ENCODE measurements at regions not wholly inside any gene's neighbourhood (a gene's known extent, or its start where the extent isn't known, plus 50 kb on each side); places are given as distances from the start of the nearest gene placed in this dataset.
"Not testable (repeated sequence)": the region's sequence is repeated elsewhere in the genome, so short reads cannot be mapped to it uniquely, and the experiment has no call there.

DNA sequence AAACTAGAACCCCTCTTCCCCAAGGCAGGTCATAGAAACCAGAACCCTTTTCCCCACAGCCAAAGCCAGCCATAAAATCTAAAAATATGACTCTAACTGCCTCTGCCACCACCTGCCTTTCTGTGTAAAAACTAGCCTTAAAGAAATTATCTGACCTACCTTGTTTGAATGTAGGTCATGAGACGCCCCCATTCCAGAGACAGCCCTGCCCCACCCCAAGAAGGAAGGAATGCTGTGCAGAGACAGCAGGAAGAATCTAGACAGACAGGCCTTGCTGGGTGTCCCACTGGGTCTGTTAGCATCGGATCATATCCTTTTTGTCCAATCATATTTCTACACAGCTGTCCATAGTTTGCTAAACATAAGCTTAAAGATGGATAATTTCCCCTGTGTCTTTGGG is 128.4 kb upstream of the RAB4A start:
- DNase-seq (ENCODE audit: low read depth), result no peak

DNA sequence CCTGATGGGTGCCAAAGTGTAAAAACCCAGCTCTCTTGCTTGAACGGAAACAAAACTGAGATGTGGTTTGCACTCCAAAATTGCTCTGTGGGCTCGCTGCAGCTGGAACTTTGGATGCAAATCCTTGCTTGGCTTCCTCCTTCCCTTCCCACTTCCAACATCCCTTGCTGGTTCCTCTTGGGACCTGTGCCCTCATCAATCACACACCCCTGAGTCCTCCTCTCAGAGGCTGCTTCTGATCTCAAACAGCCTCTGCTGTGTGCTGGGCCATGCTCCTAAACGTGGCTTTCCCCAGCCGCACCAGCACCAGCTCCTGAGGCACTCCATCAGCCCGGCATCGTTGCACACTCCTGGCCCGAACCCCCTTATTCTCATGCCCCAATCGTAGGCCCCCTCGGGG is 124.3 kb upstream of the RAB4A start:
- DNase-seq (ENCODE audit: low read depth), result no peak

DNA sequence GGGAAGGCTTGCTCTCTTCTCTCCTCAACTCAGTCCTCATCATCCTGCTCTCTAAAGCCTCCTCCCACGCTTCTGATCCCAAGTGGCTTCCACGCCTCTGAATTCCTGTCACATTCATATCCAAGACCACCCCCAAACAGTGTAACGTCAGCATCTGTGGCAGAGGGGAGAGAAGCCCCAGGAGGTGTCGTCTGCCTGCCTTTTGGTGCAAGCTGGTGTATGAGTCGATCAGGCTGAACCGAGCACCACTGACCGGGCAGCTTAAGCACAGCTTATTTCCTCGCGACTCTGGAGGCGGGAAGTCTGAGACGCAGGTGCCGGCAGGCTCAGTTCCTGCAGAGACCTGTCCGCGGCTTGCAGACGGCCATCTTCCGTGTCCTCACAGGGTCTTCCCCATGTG is 123.8 kb upstream of the RAB4A start:
- no peak for DNase-seq (ENCODE audit: low read depth)

DNA sequence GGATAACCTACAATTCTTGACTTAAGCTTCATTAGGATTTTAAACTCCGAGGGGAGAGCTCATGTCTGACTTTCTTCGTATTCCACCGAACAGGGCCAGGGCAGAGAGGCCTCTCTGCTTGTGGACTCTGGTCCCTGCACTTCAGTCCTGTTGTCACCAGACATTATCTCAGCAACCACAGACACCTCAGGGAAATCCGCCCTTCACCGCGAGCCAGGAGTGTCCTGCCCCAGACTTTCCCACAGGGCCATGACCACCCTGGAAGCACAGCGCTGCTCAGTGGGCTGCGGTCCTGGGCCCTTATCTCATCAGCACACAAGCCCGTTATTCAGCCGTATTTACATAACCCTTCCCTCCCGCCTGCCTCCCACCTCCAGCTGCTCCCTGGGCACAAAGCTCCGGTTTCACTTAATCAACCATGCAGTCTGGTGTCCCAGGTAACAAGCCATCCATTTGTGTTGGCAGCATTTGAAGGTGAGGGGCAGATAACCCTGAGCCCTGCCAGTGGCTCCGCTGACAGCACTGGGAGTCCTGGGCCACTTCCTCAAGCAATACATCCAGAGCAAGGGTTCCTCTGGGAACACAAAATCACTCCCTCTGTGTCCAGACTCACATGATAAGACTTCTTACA is 122.8 kb upstream of the RAB4A start:
- peak; percentile 15 for DNase-seq (ENCODE audit: low read depth)

DNA sequence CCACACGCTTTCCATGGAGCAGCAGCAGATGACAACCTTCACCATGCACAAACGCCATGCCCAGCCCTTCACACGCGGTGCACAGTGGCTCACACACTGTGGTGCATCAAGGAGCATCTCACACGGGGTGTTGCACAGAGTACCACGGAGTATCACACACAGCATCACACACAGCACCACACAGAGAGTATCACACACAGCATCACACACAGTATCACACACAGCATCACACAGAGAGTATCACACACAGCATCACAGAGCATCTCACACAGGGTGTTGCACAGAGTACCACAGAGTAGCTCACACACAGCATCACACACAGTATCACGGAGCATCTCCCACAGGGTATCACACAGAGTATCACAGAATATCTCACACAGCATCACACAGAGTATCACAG is 122.2 kb upstream of the RAB4A start:
- DNase-seq (ENCODE audit: low read depth), result no peak

DNA sequence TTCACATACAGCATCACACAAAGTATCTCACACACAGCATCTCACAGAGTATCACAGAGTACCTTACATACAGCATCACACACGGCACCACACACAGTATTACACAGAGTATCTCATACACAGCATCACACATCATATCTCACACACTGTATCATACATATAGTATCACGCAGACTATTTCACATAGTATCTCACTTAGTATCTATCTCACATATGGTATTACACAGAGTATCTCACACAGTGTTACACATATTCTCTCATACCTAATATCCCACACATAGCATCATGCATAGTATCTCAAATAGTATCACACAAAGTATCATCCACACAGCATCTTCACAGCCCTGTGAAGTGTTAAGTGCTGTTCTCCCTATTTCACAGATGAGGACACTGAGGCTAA is 121.5 kb upstream of the RAB4A start:
- DNase-seq (ENCODE audit: low read depth), result no peak

DNA sequence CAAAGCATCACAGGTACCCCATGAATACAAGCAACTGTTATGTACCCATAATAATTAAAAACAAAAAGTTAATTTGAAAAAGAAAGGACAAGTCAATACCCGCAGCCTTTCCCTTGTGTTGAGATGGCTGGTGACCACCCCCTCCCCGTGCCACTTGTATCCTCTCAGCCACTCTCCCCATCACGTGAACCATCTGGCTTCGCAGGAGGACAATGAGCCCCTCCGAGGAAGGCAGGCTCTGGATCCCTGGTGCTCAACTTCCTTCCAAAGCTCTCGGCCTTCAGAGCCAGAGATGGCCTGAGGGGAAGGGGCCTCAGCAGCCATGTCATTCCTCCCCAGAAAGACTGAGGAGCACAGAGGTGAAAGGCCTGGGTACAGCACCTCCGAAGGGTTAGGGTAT is 120.4 kb upstream of the RAB4A start:
- no peak for DNase-seq (ENCODE audit: low read depth)

DNA sequence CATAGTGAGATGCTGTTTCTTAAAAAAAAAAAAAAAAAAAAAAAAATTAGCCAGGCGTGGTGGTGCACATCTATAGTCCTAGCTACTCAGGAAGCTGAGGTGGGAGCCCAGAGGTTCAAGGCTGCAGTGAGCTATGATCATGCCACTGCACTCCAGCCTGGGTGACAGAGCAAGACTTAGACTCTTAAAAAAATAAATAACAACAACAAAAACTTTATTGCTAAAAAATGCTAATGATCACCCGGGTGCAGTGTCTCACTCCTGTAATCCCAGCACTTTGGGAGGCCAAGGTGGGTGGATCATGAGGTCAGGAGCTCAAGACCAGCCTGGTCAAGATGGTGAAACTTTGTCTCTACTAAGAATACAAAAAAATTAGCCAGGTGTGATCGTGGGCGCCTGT is 119.5 kb upstream of the RAB4A start:
- DNase-seq (ENCODE audit: low read depth), result not testable (repeated sequence)

DNA sequence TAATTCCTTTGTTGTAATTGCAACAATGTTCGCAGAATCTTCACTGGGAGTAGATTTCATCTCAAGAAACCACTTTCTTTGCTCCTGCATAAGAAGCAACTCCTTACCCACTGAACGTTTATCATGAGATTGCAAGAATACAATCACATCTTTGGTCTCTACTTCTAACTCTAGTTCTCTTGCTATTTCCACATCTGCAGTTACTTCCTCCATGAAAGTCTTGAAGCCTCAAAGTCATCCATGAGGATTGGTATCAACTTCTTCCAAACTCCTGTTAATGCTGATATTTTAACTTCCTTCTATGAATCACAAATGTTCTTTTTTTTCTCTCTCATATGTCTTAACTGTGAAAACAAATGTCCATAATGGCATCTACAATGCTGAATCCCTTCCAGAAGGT is 118.6 kb upstream of the RAB4A start:
- DNase-seq (ENCODE audit: low read depth), result no peak

DNA sequence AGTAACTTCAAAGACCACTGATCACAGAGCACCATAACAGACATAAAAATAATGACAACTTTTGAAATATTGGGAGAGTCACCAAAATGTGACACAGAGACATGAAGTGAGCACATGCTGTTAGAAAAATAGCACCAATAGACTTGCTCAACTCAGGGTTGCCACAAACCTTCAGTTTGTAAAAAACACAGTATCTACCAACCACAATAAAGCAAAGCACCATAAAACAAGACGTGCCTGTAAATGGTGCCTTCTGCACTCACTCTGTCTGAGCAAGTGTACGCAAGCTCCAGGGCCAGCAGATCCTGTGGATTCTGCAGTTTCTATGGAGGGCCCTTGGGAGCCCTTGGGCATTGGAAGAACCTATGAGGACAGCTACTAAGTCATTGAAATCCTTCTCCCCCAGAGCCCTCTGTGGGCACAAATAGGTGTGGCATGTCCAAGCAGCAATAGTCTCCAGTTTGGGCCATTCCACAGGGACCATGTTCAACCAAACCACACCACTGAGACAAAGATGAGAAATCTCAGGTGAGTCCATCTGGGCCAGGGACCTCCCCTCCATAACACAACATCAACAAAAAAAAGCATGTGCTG is 116.9 kb upstream of the RAB4A start:
- DNase-seq (ENCODE audit: low read depth), result no peak

DNA sequence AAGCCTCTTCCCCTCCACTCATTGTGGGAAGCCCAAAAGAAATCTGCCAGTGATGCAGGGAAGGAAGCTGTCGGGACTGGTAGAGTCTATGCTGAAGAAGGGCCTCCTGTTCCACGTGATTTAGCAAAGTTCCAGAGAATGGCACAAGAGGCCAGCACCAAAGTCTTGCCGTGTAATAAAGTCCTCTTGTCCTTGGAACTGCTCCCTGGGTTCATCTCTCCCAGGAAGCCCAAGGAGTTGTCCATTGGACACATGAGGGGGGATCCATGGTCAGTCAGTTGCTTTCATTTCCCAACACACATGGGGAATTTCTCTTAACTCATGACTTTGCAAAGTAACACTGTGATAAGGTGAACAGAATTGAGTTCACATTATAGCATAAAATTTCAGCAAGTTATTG is 116.1 kb upstream of the RAB4A start:
- DNase-seq (ENCODE audit: low read depth), result no peak

DNA sequence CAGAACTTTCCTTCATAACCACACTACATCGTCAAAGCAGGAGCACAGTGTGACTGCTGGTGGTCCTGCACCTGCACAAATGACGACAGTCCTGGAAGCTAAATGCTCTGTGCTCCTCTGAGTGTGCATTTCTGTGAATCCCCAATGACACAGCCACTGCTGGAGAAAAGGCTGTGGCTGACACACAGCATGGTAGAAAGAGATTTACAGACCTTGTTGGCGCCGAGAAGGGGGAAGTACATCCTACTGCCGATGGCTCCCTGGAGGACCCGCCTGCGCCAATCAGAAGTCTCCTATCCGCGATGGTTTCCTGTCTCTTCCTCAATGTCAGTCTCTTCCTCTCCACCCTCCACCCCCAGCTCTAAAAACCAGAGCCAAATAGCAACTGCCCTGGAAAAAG is 115.4 kb upstream of the RAB4A start:
- DNase-seq (ENCODE audit: low read depth), result no peak

DNA sequence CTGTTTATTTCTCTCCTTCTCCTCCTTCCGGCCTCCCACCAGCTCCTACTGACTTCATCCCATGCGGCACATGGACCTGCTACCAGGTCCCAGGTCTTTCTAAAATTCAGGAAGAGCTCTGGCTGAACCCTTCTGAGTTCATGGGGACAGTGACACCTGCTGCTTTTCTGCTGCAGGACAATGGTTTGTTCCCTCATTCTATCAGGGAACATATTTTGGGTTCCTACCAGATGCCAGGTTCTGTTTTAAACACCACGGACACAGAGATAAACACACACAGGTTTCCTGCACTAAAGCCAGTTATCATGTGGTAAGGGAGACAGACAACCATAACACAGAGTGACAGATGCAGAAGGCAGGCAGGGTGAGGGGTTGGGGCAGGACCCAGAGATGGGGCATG is 114.0 kb upstream of the RAB4A start:
- DNase-seq (ENCODE audit: low read depth), result no peak

DNA sequence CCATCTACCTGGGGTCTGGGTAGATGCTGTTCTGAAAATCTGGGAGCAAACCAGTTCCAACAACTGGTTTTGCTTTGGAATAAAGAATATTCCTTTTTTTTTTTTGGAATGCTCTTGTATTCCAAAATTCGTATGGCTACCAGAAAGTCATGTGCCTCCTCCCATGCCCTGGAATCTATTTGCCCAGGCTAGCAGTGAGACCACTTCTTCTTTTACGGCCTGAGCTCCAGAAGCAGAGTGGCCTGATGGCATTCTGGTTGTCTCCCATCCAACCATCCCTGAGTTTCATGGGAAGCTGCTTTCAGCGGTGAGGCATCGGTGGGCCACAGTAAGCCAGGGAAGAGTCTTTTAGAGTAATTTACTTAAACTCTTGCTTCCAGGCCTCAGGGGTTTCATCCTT is 113.4 kb upstream of the RAB4A start:
- no peak for DNase-seq (ENCODE audit: low read depth)

DNA sequence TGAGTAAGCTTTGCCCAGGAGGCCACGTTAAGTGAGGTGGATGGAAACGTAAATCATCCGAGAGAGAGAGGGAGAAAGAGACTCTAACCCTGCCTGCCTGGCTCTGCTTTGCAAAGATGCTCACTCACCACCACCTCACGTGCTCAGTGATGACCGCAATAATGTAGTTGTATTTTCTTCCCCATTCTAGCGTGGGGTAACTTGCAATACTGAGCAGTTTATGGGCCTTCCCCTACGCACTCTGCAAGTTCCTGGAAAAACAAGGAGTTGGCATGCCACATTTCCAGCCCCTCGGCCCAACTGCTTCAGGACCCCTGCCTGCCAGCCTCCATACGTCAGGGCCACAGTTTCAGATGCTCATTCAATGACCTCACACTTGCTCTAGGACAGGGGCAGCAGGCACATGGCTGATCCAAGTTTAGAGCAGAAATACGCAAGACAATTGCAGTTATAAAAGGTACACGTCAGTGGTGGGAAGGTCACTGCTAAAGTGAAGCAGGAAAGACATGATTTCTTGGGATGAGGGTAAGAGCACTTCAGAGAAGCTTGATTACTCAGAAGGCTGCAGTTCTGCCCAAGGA is 112.5 kb upstream of the RAB4A start:
- DNase-seq (ENCODE audit: low read depth), result peak; percentile 24

DNA sequence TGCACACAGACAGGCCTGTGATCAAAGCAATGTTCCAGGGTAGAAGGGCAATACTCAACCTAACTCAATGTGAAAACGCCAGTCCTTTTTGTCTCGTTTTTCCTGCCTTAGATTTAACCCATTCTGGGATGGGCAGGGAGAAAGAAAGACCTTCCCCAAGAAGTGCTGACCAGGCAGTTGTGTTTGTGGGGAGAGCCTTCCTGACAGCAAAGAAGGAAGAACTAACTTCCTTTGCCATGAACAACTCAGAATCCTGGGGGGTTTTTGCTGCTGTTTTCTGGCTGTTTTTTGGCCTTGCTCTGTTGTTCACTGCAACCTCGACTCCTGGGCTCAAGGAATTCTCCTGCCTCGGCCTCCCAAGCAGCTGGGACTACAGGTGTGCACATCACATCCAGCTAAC is 112.0 kb upstream of the RAB4A start:
- no peak for DNase-seq (ENCODE audit: low read depth)

DNA sequence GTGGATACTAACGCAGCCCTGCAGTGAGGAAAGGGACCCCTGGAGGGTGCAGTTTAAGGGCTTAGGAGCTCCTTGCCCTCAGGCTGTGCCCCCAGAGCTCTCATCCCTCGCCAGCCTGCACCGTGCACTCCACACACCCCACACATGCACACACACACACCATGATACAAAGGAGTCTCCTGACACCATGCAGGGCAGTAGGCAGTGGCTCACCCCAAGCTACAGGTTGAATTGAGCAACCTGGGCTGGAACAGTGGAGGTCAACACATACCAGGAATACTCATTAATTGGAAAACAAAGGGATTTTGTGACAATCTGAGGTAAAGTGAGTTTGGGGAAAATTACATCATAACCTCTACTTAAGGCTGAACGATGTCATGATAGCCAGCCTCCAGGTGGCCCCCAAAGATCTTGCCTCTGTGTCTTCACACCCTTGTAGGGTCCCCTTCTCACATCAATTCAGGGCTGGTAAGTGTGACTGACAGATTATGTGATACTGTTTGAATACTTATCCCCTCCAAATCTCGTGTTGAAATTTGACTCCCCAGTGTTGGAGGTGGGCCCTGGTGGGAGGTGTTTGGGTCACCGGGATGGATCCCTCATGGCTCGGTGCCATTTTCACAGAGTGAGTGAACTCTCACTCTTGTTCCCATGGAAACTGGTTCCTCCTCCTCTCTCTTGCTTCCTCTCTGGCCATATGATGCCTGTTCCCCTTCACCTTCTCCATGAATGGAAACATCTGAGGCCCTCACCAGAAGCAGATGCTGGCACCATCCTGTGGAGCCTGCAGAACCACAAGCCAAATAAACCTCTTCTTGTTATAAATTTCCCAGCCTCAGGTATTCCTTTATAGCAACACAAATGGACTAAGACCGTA is 111.0 kb upstream of the RAB4A start:
- DNase-seq (ENCODE audit: low read depth), result no peak

DNA sequence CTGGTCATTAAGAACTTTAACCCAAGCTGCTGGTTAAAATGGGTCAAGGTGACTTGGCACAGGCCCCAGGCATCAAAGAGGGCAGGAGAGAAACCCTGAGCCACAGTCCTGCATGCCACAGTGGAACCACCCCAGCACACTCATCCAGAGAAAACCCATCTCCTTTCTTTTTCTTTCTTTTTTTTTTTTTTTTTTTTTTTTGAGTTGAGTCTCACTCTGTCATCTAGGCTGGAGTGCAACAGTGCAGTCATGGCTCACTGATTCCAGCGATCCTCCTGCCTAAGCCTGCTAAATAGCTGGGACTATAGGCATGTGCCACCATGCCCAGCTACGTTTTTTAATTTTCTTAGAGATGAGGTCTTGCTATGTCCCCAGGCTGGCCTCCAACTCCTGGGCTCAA is 109.2 kb upstream of the RAB4A start:
- DNase-seq (ENCODE audit: low read depth), result no peak

DNA sequence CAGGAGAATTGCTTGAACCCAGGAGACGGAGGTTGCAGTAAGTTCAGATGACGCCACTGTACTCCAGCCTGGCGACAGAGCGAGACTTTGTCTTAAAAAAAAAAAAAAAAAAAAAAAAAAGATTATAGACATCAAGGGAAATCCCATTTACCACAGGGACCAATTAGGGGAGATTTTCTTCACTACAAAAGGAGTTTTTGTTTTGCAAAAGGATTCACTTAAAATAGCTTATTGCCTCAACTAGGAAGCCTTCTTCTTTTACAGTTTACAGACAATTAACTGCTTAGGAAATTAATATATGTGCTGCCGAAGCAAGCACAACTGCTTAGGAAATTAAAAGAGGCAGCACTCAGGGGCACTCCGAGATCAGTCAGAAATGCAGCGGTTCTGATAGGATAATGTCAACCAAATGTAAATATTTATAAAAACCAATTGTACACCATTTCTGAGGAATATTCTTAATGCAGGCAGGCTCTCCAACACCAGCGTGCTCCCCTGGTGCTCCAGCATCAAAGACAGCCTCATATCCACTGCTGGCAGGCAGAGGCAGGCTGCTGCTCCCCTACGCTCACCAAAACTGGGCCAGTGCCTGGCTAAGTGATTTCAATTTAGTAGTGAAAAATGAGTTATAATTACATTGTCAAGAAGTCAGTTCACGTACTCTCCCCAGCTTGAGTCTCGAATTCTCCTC is 107.9 kb upstream of the RAB4A start:
- DNase-seq (ENCODE audit: low read depth), result no peak

DNA sequence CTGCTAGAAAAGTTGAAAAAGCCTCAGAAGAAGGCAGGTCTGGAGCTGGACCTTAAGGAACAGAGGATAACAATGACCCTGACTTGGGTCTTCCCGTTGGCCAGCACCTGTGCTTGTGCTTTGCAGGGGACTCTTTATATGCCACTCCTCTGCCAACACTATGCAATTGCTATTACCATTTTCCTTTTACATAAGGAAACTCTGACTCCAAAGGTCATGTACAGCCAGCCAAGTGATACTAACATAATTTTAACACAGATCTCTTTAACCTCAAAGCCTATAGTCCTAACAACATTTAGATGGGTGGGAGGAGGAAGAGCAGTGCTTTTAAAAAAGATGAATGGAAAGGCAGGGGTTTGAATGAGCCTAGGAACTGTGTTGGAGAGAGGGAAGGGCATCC is 106.6 kb upstream of the RAB4A start:
- DNase-seq (ENCODE audit: low read depth), result no peak

DNA sequence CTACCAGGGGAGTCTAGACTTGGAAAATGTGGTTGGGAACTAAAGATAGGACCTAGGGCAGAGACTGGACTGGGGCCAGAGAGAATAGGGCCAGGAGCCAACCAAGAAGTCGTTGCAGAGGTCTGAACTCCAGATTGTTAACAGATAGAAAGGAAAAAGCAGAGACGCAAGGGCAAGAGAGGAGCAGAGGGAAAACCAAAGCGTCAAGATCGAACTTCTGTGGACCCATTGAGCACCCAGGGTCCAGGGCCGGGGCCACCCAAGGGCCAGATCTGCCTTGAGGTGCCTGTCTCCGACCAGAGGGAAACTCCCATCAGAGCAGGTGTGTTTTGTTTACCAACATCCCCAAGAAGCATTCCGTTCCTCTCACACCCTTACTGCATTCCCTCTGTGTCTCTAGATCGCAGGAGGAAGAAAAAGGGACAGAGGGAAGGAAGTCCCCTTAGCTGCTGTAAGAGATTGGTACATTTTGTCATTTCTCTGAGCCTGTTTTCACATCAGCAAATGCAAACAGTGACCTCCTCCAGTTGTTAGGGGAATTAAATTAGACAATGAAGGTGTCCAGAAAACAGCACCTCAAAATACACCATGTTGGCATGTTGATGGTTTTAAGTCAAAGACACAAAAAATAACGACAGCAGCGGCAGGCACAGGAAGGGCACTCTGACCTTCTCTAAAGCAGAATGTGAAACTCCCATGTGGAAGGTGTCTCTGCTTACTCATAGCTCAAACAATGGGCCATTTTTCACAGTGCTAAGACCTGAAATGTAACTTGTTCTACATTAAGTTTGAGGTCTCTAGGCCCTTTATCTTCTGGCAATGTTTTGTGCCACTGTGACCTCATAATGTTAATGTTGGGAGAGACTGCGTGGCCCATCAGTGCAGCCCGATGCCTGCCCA is 105.8 kb upstream of the RAB4A start:
- DNase-seq (ENCODE audit: low read depth), result peak; percentile 32
